ENCODE measurements at regions not wholly inside any gene's neighbourhood (a gene's known extent, or its start where the extent isn't known, plus 50 kb on each side); places are given as distances from the start of the nearest gene placed in this dataset.

- TF ChIP-seq ZNF274 (IDR thresholded peaks at IDR 0.05; ENCODE audit: low read depth, low read length) = no peak
- no peak overlapping the region for H3K4me3 ChIP-seq (ENCODE audit: low read length)
Measured at GRCh38 chr6:125554456-125554855, 195.0 kb upstream of the HEY2 start.

DNA sequence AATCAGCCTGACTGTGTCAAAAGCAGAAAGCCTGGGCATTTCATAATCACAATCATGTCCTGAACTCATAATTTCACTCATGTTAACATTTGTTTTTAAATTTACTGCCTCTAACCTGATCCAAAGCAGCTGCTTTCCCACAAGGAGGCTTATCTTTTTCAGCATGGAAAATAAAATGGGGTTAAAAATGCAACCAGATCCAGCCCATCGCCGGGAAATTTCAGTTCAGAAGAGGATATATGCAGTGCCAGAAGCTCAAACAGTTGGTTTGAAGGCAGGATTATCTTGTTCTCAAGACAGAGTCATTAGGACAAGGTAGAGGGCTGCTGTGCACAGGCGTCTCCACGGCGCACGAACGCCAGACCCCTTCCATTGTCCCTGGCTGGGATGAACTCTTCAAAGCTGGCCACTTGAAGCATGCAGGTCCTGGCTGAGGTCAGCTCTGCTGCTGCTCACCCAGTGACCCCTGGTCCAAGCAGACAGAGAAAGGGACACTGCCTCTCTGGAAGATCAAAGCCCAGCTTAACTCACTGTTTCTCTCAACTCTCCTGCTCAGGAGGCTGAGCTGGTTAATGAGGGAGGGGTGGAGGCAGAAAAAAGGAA lies 191.1 kb upstream of the HEY2 start:
- TF ChIP-seq ZNF274 (IDR thresholded peaks at IDR 0.05; ENCODE audit: low read depth, low read length) = no peak
- H3K4me3 ChIP-seq (ENCODE audit: low read length) = no peak overlapping the region

DNA sequence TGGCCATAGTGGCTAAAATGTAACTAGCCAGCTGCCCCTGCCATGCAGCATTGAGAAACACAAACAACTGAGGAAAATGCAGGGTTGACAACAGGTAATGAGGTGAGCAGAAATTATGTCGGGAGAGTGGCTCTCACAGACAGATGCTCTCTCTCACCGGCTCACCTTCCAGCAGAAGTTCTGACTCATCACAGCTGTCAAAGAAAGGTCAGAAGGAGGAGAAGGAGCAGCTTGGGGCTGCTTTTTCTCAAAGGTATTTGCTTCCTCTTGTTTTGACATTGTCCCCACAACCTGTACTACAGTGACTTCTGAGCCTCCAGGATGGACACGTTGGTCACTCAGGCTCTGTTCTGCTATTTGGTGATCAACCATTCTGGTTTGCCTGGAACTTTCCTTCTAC lies 190.5 kb upstream of the HEY2 start:
- no peak overlapping the region for H3K4me3 ChIP-seq (ENCODE audit: low read length)
- TF ChIP-seq ZNF274 (IDR thresholded peaks at IDR 0.05; ENCODE audit: low read depth, low read length) = no peak

GRCh38 chr6:125562156-125562555 lies 187.3 kb upstream of the HEY2 start:
- no peak overlapping the region for H3K4me3 ChIP-seq (ENCODE audit: low read length)
- no peak for TF ChIP-seq ZNF274 (IDR thresholded peaks at IDR 0.05; ENCODE audit: low read depth, low read length)

GRCh38 chr6:125564941-125565340 lies 184.5 kb upstream of the HEY2 start:
- no peak overlapping the region for H3K4me3 ChIP-seq (ENCODE audit: low read length)
- TF ChIP-seq ZNF274 (IDR thresholded peaks at IDR 0.05; ENCODE audit: low read depth, low read length) = no peak

DNA sequence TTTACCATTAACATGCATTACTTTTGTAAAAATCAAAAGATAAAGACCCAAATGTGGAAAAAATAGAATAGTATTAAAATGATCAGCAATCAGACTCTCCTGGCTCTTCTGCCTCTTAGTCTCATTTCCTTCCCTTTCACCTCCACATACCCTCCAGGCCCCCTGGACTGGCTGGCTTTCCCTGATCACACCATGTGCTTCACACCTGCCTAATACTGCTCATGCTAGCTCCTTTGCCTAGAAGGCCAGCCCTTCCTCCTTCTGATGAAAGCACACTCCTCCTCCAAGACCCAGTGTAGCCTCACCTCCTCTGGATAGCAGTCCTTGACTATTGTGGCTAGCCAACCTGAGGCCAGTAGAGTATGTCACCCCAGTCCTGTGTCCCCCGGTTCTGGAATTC lies 182.0 kb upstream of the HEY2 start:
- no peak for TF ChIP-seq ZNF274 (IDR thresholded peaks at IDR 0.05; ENCODE audit: low read depth, low read length)
- no peak overlapping the region for H3K4me3 ChIP-seq (ENCODE audit: low read length)

- no peak overlapping the region for H3K4me3 ChIP-seq (ENCODE audit: low read length)
- no peak for TF ChIP-seq ZNF274 (IDR thresholded peaks at IDR 0.05; ENCODE audit: low read depth, low read length)
Measured at GRCh38 chr6:125568609-125569008, 180.8 kb upstream of the HEY2 start.

GRCh38 chr6:125570526-125570925 lies 178.9 kb upstream of the HEY2 start:
- no peak for TF ChIP-seq ZNF274 (IDR thresholded peaks at IDR 0.05; ENCODE audit: low read depth, low read length)
- H3K4me3 ChIP-seq (ENCODE audit: low read length) = no peak overlapping the region

DNA sequence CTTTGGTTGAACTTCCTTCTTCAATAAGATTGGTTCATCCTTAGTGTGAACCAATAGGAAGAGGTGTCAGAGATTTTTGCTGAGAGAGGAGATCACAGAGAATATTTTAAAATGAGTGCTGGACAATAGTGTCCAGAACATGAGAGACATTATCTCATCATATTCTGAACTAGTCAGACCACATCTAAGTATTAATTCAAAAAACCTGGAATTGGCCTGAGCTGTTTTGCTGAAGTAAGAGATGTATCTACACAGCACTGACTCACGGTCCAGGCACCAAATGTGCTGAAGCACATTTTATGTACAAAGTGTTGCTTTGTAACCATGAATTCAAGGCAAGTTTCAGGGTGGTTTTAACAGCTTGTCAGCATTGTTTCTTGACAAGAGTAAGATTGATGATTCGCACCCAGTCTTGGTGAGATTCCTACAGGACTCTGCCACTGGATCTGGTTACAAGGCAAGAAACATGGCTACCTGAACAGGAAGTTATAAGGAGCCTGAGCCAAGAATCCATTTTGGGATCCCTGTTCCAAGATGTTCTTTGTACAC lies 178.2 kb upstream of the HEY2 start:
- no peak overlapping the region for H3K4me3 ChIP-seq (ENCODE audit: low read length)
- no peak for TF ChIP-seq ZNF274 (IDR thresholded peaks at IDR 0.05; ENCODE audit: low read depth, low read length)

- no peak for TF ChIP-seq ZNF274 (IDR thresholded peaks at IDR 0.05; ENCODE audit: low read depth, low read length)
- no peak overlapping the region for H3K4me3 ChIP-seq (ENCODE audit: low read length)
Measured at GRCh38 chr6:125574604-125575003, 174.8 kb upstream of the HEY2 start.

GRCh38 chr6:125577124-125577662 lies 172.2 kb upstream of the HEY2 start:
- H3K4me3 ChIP-seq (ENCODE audit: low read length) = no peak overlapping the region
- TF ChIP-seq ZNF274 (IDR thresholded peaks at IDR 0.05; ENCODE audit: low read depth, low read length) = no peak

DNA sequence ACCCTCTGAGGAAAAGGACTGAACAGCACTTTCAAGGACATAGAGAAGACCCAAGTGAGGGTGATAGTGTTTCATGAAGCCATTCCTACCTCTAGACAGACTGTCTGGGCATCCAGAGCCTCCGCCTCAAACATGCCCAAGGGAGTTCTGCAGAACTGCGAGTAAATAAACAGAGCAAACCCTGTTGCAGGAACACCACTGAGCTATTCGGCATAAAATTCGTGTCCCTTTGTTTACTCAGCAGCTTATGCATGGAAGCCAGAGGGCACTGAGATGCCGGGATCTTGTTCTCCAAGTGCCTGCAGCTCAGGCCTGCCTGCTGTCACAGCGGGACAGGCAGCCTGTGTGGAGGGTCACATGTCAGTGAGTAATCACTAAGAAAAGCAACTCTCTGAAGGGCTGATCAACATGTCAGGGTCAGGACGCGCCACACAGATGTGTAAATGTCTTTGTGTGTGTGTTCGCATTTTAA lies 164.9 kb upstream of the HEY2 start:
- H3K4me3 ChIP-seq (ENCODE audit: low read length) = no peak overlapping the region
- no peak for TF ChIP-seq ZNF274 (IDR thresholded peaks at IDR 0.05; ENCODE audit: low read depth, low read length)

- no peak overlapping the region for H3K4me3 ChIP-seq (ENCODE audit: low read length)
- TF ChIP-seq ZNF274 (IDR thresholded peaks at IDR 0.05; ENCODE audit: low read depth, low read length) = no peak
Measured at GRCh38 chr6:125585470-125585869, 164.0 kb upstream of the HEY2 start.

DNA sequence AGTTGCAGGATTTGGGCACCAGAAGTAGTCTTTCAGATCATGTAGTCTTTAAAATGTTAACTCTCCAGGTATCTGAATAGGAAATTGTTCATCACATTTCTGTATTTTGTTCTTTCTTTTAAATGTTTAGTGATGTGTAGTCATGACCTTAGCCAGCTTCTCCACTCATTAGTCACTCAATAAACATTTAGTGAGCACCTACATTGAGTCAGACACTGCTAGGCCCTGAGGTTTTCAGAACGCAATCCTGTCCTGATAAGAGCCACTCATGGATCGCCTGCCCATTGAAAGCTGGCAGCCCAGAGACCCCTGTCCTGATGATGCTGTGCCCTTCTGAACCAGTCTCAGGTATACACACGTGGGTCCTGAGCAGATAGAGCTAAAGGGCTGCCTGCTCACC lies 163.4 kb upstream of the HEY2 start:
- TF ChIP-seq ZNF274 (IDR thresholded peaks at IDR 0.05; ENCODE audit: low read depth, low read length) = no peak
- H3K4me3 ChIP-seq (ENCODE audit: low read length) = no peak overlapping the region

GRCh38 chr6:125586605-125587004 lies 162.8 kb upstream of the HEY2 start:
- no peak overlapping the region for H3K4me3 ChIP-seq (ENCODE audit: low read length)

More at GRCh38 chr6:125586605-125587004, 162.8 kb upstream of the HEY2 start:
- TF ChIP-seq ZNF274 (IDR thresholded peaks at IDR 0.05; ENCODE audit: low read depth, low read length) = no peak

Data from GM08714 (cell line).